Neural cell (in vitro differentiated cells): ENCODE measurements at regions not wholly inside any gene's neighbourhood (a gene's known extent, or its start where the extent isn't known, plus 50 kb on each side); places are given as distances from the start of the nearest gene placed in this dataset.

ENCODE experiments used
- H2AFZ ChIP-seq: fragments of 200-600, 300-800 bp; sonication (generic), shearing (Covaris generic); 2 replicates; pipeline ENCODE4 v1.6.0; 2014; ENCODE audit warnings: low read depth, mild to moderate bottlenecking, antibody characterized with exemption, low read length, moderate library complexity
- H3F3A ChIP-seq: fragments of 200-600 bp; shearing (Covaris generic); 2 replicates; pipeline ENCODE4 v1.6.1; 2016; ENCODE audit warnings: mild to moderate bottlenecking, moderate library complexity, mixed read lengths, antibody characterized with exemption, low read length; ENCODE audit not compliant: insufficient read depth, poor library complexity, severe bottlenecking
- H3K27ac ChIP-seq: fragments of 200-600, 300-800 bp; sonication (generic), shearing (Covaris generic); 2 replicates; pipeline ENCODE4 v1.5.1; 2014; ENCODE audit warnings: mild to moderate bottlenecking, low read length, moderate library complexity
- H3K27me3 ChIP-seq: fragments of 300-800, 200-600 bp; sonication (generic), shearing (Covaris generic); 2 replicates; pipeline ENCODE4 v1.6.0; 2014; ENCODE audit warnings: mild to moderate bottlenecking, low read depth, low read length, moderate library complexity; ENCODE audit not compliant: insufficient read depth
- H3K36me3 ChIP-seq: fragments of 300-800, 200-600 bp; sonication (generic), shearing (Covaris generic); 2 replicates; pipeline ENCODE4 v1.5.1; 2014; ENCODE audit warnings: mild to moderate bottlenecking, antibody characterized with exemption, low read length, moderate library complexity; ENCODE audit not compliant: insufficient read depth
- H3K4me2 ChIP-seq: fragments of 300-800, 200-600 bp; sonication (generic), shearing (Covaris generic); 2 replicates; pipeline ENCODE4 v1.6.0; 2014; ENCODE audit warnings: mild to moderate bottlenecking, low read length
- H3K4me3 ChIP-seq: fragments of 300-800, 200-600 bp; sonication (generic), shearing (Covaris generic); 2 replicates; pipeline ENCODE4 v1.5.1; 2014; ENCODE audit warnings: mild to moderate bottlenecking, low read length, moderate library complexity
- H3K79me2 ChIP-seq: fragments of 200-600 bp; shearing (Covaris generic); replicated peaks from 2 replicates; pipeline ENCODE4 v1.6.0; 2014; ENCODE audit warnings: mild to moderate bottlenecking, low read length, moderate library complexity; ENCODE audit not compliant: insufficient read depth
- H3K9ac ChIP-seq: fragments of 300-800, 200-600 bp; sonication (generic), shearing (Covaris generic); 2 replicates; pipeline ENCODE4 v1.6.1; 2016; ENCODE audit warnings: mild to moderate bottlenecking, low read length, mixed read lengths
- H3K9me2 ChIP-seq: fragments of 200-600 bp; shearing (Covaris generic); 2 replicates; pipeline ENCODE4 v1.6.1; 2016; ENCODE audit warnings: mild to moderate bottlenecking, low read length, mixed read lengths; ENCODE audit not compliant: insufficient read depth
- H3K9me3 ChIP-seq: fragments of 200-600, 300-800 bp; sonication (generic), shearing (Covaris generic); 2 replicates; pipeline ENCODE4 v1.6.1; 2016; ENCODE audit warnings: mild to moderate bottlenecking, mixed run types, low read length, moderate library complexity, mixed read lengths
- H4K20me1 ChIP-seq: fragments of 200-600 bp; shearing (Covaris generic); 2 replicates; pipeline ENCODE4 v1.6.1; 2016; ENCODE audit warnings: mild to moderate bottlenecking, mixed run types; ENCODE audit not compliant: insufficient read depth
- EP300 ChIP-seq: fragments of 450-650 bp; conservative IDR thresholded peaks from 2 replicates; pipeline ENCODE4 v1.6.1; 2014; ENCODE audit warnings: antibody characterized with exemption, mild to moderate bottlenecking, moderate library complexity; ENCODE audit not compliant: poor library complexity, severe bottlenecking
- EZH2 ChIP-seq: fragments of 200-600, 300-800 bp; shearing (Covaris generic), sonication (generic); IDR thresholded peaks from 2 replicates; pipeline ENCODE4 v1.6.1; 2014; ENCODE audit warnings: antibody characterized with exemption, low read length, borderline replicate concordance, mild to moderate bottlenecking; ENCODE audit not compliant: insufficient read depth, poor library complexity, severe bottlenecking
- MXI1 ChIP-seq: fragments of 450-650 bp; conservative IDR thresholded peaks from 2 replicates; pipeline ENCODE4 v1.6.1; 2014; ENCODE audit warnings: antibody characterized with exemption, mild to moderate bottlenecking; ENCODE audit not compliant: poor library complexity, severe bottlenecking
- POLR2AphosphoS5 ChIP-seq: IDR thresholded peaks from 2 replicates; pipeline ENCODE4 v1.6.1; 2012
- RAD21 ChIP-seq: fragments of 450-650 bp; conservative IDR thresholded peaks from 2 replicates; pipeline ENCODE4 v1.6.1; 2014; ENCODE audit warnings: antibody characterized with exemption, mild to moderate bottlenecking, moderate library complexity
- REST ChIP-seq: IDR thresholded peaks from 2 replicates; pipeline ENCODE4 v1.6.1; 2012; ENCODE audit warnings: borderline replicate concordance
- SMC3 ChIP-seq: fragments of 450-650 bp; conservative IDR thresholded peaks from 2 replicates; pipeline ENCODE4 v1.6.1; 2014; ENCODE audit warnings: antibody characterized with exemption, mild to moderate bottlenecking, moderate library complexity; ENCODE audit not compliant: poor library complexity
- TAF1 ChIP-seq: IDR thresholded peaks from 2 replicates; pipeline ENCODE4 v1.6.1; 2012; ENCODE audit warnings: low read depth
- TF ChIP-seq, protein P1 (sequence below): fragments of 450-650 bp; IDR thresholded peaks from 2 replicates; pipeline ENCODE4 v1.5.1; 2014; ENCODE audit warnings: antibody characterized with exemption, mild to moderate bottlenecking, moderate library complexity; ENCODE audit not compliant: poor library complexity, severe bottlenecking

GRCh38 chr9:12566404-12567090 lies 126.6 kb upstream of the TYRP1 start:
- H3F3A ChIP-seq = no peaks in the 10 kb centered on the region
- TF ChIP-seq POLR2AphosphoS5 (peak; percentile 45), EZH2 (no peak), EP300 (peak; percentile 56)

DNA sequence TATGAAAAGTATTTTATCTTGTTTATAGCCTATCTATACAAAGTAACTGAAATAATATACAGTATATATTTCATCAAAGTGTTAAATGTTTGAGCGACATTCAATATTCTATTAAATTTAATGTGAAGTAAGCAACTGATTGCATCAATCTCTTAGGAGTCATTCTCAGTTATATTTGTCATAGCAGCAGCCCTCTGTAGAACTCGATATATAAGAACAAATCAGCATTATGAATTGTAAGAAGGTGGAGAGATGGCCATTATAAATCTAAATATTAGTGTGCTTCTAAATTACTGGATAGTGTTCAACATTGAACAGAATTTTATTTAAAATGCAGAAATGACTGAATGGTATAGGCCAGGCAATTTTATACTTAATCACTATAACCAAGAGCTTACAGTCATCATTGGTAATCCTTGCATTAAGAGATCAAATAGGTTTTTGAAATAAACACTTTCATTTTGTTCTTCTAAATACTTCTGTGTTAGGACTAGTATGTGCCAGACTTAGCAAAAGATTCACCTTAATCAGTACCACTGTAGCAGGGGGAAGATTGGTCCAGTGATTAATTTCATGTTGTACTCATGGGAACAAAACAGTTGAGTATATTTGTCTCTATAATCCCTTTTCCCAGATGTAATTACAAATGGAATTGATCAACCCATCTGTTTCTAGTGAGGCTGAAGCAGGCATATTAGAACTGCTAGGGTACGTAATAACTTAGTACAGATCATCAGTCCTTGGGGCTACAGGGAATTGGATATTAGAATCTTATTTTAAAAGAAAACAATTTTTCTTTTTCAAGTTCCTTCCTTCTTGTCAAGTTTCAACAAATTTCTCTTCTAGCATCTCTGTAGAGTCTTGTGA lies 108.3 kb upstream of the TYRP1 start:
- no peaks in the 10 kb centered on the region for H3K27me3 ChIP-seq
- no peak overlapping the region for H3K9ac ChIP-seq
- H3K27ac ChIP-seq = no peak overlapping the region
- no peaks in the 10 kb centered on the region for H3K9me2 ChIP-seq
- no peaks in the 10 kb centered on the region for H3K36me3 ChIP-seq
- no peak overlapping the region for H3K4me2 ChIP-seq
- no peak overlapping the region for H2AFZ ChIP-seq
- no peaks in the 10 kb centered on the region for H3K79me2 ChIP-seq
- H3K9me3 ChIP-seq = no peaks in the 10 kb centered on the region
- H3K4me3 ChIP-seq = no peak overlapping the region
- TF ChIP-seq RAD21 = no peak
- no peak for TF ChIP-seq SMC3
- no peak for TF ChIP-seq REST
- TF ChIP-seq TAF1 = no peak
- TF ChIP-seq EZH2 = no peak
- no peak for TF ChIP-seq MXI1
- TF ChIP-seq POLR2AphosphoS5 = no peak
- no peak for TF ChIP-seq EP300
- TF ChIP-seq, protein P1, sequence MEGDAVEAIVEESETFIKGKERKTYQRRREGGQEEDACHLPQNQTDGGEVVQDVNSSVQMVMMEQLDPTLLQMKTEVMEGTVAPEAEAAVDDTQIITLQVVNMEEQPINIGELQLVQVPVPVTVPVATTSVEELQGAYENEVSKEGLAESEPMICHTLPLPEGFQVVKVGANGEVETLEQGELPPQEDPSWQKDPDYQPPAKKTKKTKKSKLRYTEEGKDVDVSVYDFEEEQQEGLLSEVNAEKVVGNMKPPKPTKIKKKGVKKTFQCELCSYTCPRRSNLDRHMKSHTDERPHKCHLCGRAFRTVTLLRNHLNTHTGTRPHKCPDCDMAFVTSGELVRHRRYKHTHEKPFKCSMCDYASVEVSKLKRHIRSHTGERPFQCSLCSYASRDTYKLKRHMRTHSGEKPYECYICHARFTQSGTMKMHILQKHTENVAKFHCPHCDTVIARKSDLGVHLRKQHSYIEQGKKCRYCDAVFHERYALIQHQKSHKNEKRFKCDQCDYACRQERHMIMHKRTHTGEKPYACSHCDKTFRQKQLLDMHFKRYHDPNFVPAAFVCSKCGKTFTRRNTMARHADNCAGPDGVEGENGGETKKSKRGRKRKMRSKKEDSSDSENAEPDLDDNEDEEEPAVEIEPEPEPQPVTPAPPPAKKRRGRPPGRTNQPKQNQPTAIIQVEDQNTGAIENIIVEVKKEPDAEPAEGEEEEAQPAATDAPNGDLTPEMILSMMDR = no peak
- no peaks in the 10 kb centered on the region for H4K20me1 ChIP-seq
- H3F3A ChIP-seq = no peaks in the 10 kb centered on the region

More at GRCh38 chr9:12566404-12567090, 126.6 kb upstream of the TYRP1 start:
- Histone ChIP-seq H3K4me3 (peak overlapping the region; percentile 8), H3K27ac (peak overlapping the region; percentile 54), H3K4me2 (no peak overlapping the region), H3K36me3 (no peaks in the 10 kb centered on the region), H3K9me2 (no peaks in the 10 kb centered on the region), H3K27me3 (no peaks in the 10 kb centered on the region), H2AFZ (no peak overlapping the region), H4K20me1 (no peaks in the 10 kb centered on the region), H3K9me3 (no peaks in the 10 kb centered on the region), H3K79me2 (no peaks in the 10 kb centered on the region), H3K9ac (no peak overlapping the region)
